HUES48 (cell line): ENCODE measurements at regions not wholly inside any gene's neighbourhood (a gene's known extent, or its start where the extent isn't known, plus 50 kb on each side); places are given as distances from the start of the nearest gene placed in this dataset.

ENCODE experiments used
- H3K27ac ChIP-seq: one replicate; pipeline ENCODE4 v1.7.0; 2013; ENCODE audit warnings: low read depth, low read length, inconsistent platforms
- H3K27me3 ChIP-seq: 2 replicates; pipeline ENCODE4 v1.6.1; 2013; ENCODE audit warnings: mild to moderate bottlenecking, low read length; ENCODE audit not compliant: control insufficient read depth, insufficient read depth
- H3K36me3 ChIP-seq: 2 replicates; pipeline ENCODE4 v1.6.1; 2013; ENCODE audit warnings: low read length; ENCODE audit not compliant: control insufficient read depth, insufficient read depth
- H3K4me1 ChIP-seq: 2 replicates; pipeline ENCODE4 v1.6.1; 2013; ENCODE audit warnings: mild to moderate bottlenecking, low read length; ENCODE audit not compliant: control insufficient read depth, insufficient read depth
- H3K4me3 ChIP-seq: 2 replicates; pipeline ENCODE4 v1.5.1; 2013; ENCODE audit warnings: mild to moderate bottlenecking, low read depth, low read length
- H3K9ac ChIP-seq: 2 replicates; pipeline ENCODE4 v1.6.1; 2013; ENCODE audit warnings: mild to moderate bottlenecking, low read depth, low read length, moderate library complexity
- H3K9me3 ChIP-seq: 2 replicates; pipeline ENCODE4 v1.6.1; 2013; ENCODE audit warnings: low read length; ENCODE audit not compliant: control insufficient read depth, insufficient read depth

GRCh38 chr5:167732499-167732898, 558.9 kb upstream of the WWC1 start:
- Histone ChIP-seq H3K4me3 (no peak overlapping the region), H3K4me1 (peaks cover 22% of the 10 kb centered on the region), H3K27me3 (no peaks in the 10 kb centered on the region), H3K9me3 (no peaks in the 10 kb centered on the region), H3K27ac (no peak overlapping the region), H3K9ac (no peak overlapping the region), H3K36me3 (no peaks in the 10 kb centered on the region)

GRCh38 chr5:167736992-167737391, 554.5 kb upstream of the WWC1 start:
- Histone ChIP-seq H3K4me1 (no peaks in the 10 kb centered on the region; the same call in 1 of the 2 replicates), H3K27me3 (no peaks in the 10 kb centered on the region), H3K4me3 (no peak overlapping the region), H3K36me3 (no peaks in the 10 kb centered on the region), H3K9ac (no peak overlapping the region), H3K9me3 (no peaks in the 10 kb centered on the region), H3K27ac (no peak overlapping the region)

GRCh38 chr5:167743695-167744464, 547.6 kb upstream of the WWC1 start:
- H3K4me1 ChIP-seq = peaks cover 10% of the 10 kb centered on the region; the same call in 1 of the 2 replicates
- H3K36me3 ChIP-seq = no peaks in the 10 kb centered on the region
- H3K27me3 ChIP-seq = no peaks in the 10 kb centered on the region
- H3K27ac ChIP-seq = no peak overlapping the region
- H3K9me3 ChIP-seq = no peaks in the 10 kb centered on the region
- H3K9ac ChIP-seq = no peak overlapping the region
- no peak overlapping the region for H3K4me3 ChIP-seq

GRCh38 chr5:167745868-167746267, 545.6 kb upstream of the WWC1 start:
- Histone ChIP-seq H3K4me1 (peaks cover 10% of the 10 kb centered on the region; the same call in 1 of the 2 replicates), H3K9me3 (no peaks in the 10 kb centered on the region), H3K4me3 (no peak overlapping the region), H3K36me3 (no peaks in the 10 kb centered on the region), H3K27me3 (no peaks in the 10 kb centered on the region), H3K27ac (no peak overlapping the region), H3K9ac (no peak overlapping the region)

GRCh38 chr5:167750586-167750985, 540.9 kb upstream of the WWC1 start:
- Histone ChIP-seq H3K9ac (no peak overlapping the region), H3K4me3 (no peak overlapping the region), H3K9me3 (no peaks in the 10 kb centered on the region), H3K4me1 (0 out of 2 replicates have a peak, but pooled peaks cover 4% of the 10 kb centered on the region), H3K36me3 (no peaks in the 10 kb centered on the region), H3K27me3 (no peaks in the 10 kb centered on the region), H3K27ac (no peak overlapping the region)

GRCh38 chr5:167752936-167753335, 538.5 kb upstream of the WWC1 start:
- Histone ChIP-seq H3K9ac (no peak overlapping the region), H3K27me3 (no peaks in the 10 kb centered on the region), H3K4me1 (0 out of 2 replicates have a peak, but pooled peaks cover 4% of the 10 kb centered on the region), H3K27ac (no peak overlapping the region), H3K9me3 (no peaks in the 10 kb centered on the region), H3K4me3 (no peak overlapping the region), H3K36me3 (no peaks in the 10 kb centered on the region)

- Histone ChIP-seq H3K4me1 (0 out of 2 replicates have a peak, but pooled peaks cover 4% of the 10 kb centered on the region), H3K36me3 (no peaks in the 10 kb centered on the region), H3K4me3 (no peak overlapping the region), H3K9ac (no peak overlapping the region), H3K27me3 (no peaks in the 10 kb centered on the region), H3K27ac (no peak overlapping the region), H3K9me3 (no peaks in the 10 kb centered on the region)
Measured at GRCh38 chr5:167753725-167754490, 537.5 kb upstream of the WWC1 start.

GRCh38 chr5:167754501-167755021, 536.9 kb upstream of the WWC1 start:
- H3K36me3 ChIP-seq = no peaks in the 10 kb centered on the region
- H3K9me3 ChIP-seq = no peaks in the 10 kb centered on the region
- H3K4me1 ChIP-seq = 0 out of 2 replicates have a peak, but pooled peaks cover 4% of the 10 kb centered on the region
- no peak overlapping the region for H3K4me3 ChIP-seq
- H3K27ac ChIP-seq = no peak overlapping the region
- no peaks in the 10 kb centered on the region for H3K27me3 ChIP-seq
- H3K9ac ChIP-seq = no peak overlapping the region

GRCh38 chr5:167755420-167755819, 536.0 kb upstream of the WWC1 start:
- Histone ChIP-seq H3K9ac (no peak overlapping the region), H3K4me3 (no peak overlapping the region), H3K36me3 (no peaks in the 10 kb centered on the region), H3K4me1 (0 out of 2 replicates have a peak, but pooled peaks cover 4% of the 10 kb centered on the region), H3K27me3 (no peaks in the 10 kb centered on the region), H3K9me3 (no peaks in the 10 kb centered on the region), H3K27ac (no peak overlapping the region)

GRCh38 chr5:167759057-167759821, 532.2 kb upstream of the WWC1 start:
- no peak overlapping the region for H3K9ac ChIP-seq
- H3K36me3 ChIP-seq = no peaks in the 10 kb centered on the region
- no peaks in the 10 kb centered on the region for H3K9me3 ChIP-seq
- H3K27me3 ChIP-seq = no peaks in the 10 kb centered on the region
- no peak overlapping the region for H3K4me3 ChIP-seq
- no peak overlapping the region for H3K27ac ChIP-seq
- peaks cover 8% of the 10 kb centered on the region; the same call in 1 of the 2 replicates for H3K4me1 ChIP-seq
